Fibroblast of the conjunctiva (primary cell): ENCODE measurements at regions not wholly inside any gene's neighbourhood (a gene's known extent, or its start where the extent isn't known, plus 50 kb on each side); places are given as distances from the start of the nearest gene placed in this dataset.

Source experiments
- DNase-seq: peaks from one replicate; pipeline ENCODE4 v3.0.0-alpha.2; 2010; ENCODE audit warnings: low read depth

DNA sequence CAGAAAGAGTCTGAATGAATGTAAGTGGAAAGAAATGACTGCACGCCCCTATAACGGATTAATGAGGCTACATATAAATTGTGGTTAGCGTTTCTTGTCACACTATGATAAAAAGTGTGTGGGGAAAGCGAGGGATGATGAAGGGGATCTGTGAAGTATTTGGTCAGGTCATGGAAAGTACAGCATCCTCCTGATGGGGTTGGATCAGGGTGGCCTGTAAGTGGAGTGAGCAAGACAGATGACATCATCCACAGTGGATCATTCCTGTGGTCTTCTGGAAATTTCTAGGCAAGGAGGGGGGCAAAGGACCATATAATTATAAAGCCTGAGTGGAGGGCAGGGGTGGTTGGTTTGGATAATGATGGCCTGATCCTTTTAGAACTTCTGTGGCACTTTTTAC, 606.0 kb downstream of the INHBA start:
- no peak for DNase-seq

- DNase-seq = no peak
Measured at GRCh38 chr7:41093141-41093540, 609.7 kb downstream of the INHBA start.

DNA sequence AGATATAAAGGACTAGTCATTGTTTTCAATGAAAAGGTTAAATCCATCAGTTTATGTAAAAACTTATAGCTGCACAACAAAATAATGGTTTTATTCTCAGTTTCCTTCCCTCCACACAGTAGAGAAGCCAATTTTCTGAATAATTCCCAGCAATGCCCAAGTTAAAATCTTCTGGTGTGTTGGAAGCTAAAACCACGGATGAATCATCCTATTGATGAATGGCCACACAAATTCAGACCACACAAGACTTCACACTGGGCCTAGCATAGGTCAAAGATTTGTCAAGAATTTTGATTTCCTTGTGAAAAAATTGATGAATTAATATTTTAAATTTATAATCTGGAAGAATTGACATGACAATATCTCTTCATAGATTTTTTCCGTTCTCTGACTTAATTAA, 617.6 kb downstream of the INHBA start:
- DNase-seq = no peak

DNA sequence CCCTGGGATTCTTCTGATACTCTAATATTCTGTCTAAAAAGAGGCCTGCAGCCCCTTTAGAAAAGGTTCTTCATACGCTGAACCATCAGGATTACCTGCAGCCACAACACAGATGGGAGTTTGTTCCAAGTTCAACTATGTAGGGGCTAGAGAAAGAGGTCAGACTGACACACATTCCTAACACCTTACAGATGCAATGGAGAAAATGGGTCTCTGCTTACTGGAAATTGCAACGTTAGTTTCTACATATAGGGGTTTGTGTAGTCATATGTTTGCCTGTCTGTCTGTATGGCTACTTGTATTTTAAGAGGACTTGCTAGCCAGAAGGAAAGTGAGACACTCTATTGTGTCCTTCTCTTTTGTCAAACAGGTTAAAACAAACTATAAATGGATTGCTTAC, 618.5 kb downstream of the INHBA start:
- no peak for DNase-seq

- no peak for DNase-seq
Measured at GRCh38 chr7:41069635-41070034, 633.3 kb downstream of the INHBA start.

DNA sequence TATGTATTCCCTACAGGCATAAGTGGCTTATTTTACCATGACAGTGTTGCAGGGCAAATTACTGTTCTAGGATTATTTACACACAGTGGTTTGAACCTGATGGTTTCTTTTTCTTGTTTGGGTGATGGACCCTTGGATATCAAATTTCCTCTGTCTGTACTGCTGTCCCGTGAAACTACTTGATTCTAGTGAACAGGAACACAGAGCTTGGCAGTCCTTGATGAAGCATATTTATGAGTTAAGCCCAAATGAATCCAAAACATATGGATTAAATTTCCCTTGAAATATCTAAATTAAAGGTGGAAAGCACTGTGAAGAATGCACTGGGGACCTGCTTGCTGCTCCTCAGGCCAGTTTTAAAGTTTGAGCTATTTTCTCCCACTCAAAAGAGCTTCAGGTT, 635.3 kb downstream of the INHBA start:
- DNase-seq = no peak

- DNase-seq = no peak
Measured at GRCh38 chr7:41065663-41066062, 637.2 kb downstream of the INHBA start.

GRCh38 chr7:41063116-41063515, 639.8 kb downstream of the INHBA start:
- DNase-seq = no peak

GRCh38 chr7:41060796-41061195, 642.1 kb downstream of the INHBA start:
- no peak for DNase-seq

- DNase-seq = no peak
Measured at GRCh38 chr7:41059796-41060195, 643.1 kb downstream of the INHBA start.

DNA sequence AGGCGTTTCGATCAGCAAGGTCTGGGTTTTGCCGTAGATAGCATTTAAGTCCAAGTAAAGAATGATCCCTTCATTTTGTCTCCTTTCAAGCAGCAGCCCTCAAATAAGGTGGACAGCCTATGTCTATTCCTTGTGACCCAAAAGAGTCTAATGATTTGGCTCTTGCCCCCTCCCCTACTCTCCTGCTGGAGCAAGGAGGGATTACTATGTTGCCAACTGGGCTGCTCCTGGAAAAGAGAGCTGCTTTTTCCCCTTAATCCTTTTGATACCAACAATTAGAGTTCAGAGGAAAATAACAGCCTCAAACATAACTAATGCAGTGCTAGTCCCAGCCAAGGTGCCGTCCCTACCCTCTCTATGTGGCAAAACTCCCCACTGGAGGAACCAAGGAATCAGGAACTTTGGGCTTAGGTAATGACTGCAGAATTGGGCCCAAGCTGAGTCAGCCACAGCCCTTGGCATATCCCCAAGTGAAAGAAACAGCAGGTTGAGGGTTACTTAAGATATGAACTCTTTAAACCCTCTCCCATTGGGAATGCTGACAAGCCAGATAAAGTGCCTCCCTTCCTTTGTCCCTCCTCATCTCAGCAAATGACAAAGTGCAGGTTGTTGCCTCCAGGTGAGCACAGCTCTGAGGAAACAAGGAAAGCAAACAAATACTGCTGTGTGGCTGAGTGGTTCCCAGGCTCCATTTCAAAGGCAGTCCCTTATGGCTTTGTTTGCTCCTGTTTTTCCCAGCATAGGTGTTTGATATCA, 643.7 kb downstream of the INHBA start:
- no peak for DNase-seq

- DNase-seq = no peak
Measured at GRCh38 chr7:41054960-41055661, 647.8 kb downstream of the INHBA start.

GRCh38 chr7:41053820-41054219, 649.1 kb downstream of the INHBA start:
- DNase-seq = no peak

DNA sequence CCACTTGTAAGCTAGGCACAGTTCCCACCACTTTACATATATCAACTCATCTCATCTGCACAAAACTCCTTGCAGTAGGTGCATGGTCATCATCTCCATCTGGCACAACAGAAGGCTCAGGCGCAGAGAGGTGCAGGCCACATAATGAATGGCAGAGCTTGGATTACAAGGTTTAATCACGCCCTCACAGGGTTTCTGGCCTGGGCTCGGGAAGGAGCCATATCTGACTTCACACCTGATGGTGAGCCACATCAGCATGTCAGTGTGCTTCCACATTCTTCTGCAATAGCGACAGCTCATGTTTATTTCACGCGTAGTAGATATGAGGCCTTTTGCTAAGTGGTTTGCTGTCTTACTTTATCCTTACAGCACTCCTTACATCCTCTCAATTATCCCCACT, 650.2 kb downstream of the INHBA start:
- no peak for DNase-seq

- DNase-seq = no peak
Measured at GRCh38 chr7:41052201-41052600, 650.7 kb downstream of the INHBA start.

GRCh38 chr7:41051535-41051934, 651.4 kb downstream of the INHBA start:
- DNase-seq = no peak

GRCh38 chr7:41051062-41051461, 651.8 kb downstream of the INHBA start:
- DNase-seq = no peak

GRCh38 chr7:41048771-41049170, 654.1 kb downstream of the INHBA start:
- DNase-seq = no peak

DNA sequence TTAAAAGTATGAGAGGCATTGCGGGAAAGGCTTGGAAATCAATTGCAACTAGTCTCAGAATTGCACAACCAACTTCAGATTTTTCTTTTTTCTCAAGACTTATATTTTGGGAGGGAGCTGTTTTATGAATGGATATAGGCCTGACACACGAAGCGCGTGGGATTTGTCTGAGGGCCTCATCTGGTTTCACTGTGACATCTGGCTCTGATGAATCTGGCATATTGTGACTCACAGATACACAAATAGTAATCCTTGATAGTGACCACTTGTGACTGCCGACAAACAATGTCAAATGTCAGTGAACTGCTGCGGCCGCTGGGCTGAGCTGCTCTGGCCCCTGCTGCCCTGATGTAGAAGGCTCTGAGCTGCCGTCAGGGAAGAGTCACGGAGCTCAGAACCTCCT, 655.1 kb downstream of the INHBA start:
- no peak for DNase-seq

GRCh38 chr7:41047211-41047610, 655.7 kb downstream of the INHBA start:
- no peak for DNase-seq

DNA sequence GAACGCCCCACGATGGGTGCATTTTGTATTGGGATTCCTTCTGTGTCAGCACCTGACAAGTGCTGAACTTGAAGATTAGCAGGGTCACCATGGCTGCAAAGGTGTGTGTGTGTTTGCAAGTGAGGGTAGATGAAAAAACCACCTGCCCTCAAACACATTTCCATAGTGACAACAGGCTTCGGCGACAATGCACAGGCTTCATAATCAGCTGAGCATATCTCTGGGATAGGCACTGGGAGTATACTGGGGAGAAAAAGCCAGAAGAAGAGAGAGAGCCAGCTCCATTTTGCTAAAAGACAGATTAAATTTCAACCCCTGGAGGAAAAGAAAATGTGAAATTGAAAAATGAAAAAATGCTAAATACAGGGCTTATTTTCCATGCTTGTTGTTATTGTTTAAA, 656.1 kb downstream of the INHBA start:
- DNase-seq = no peak

- DNase-seq = peak; percentile 29
Measured at GRCh38 chr7:41046221-41046761, 656.6 kb downstream of the INHBA start.

- DNase-seq = no peak
Measured at GRCh38 chr7:41045556-41046123, 657.2 kb downstream of the INHBA start.
